HG03575 (cell line): ENCODE measurements at regions not wholly inside any gene's neighbourhood (a gene's known extent, or its start where the extent isn't known, plus 50 kb on each side); places are given as distances from the start of the nearest gene placed in this dataset.
"Not testable (repeated sequence)": the region's sequence is repeated elsewhere in the genome, so short reads cannot be mapped to it uniquely, and the experiment has no call there.

Experiments used
- ATAC-seq: cut with Tn5 transposase; IDR thresholded peaks from one replicate; pipeline ENCODE4 v1.9.1; 2021; ENCODE audit not compliant: unreplicated experiment, insufficient number of reproducible peaks, low FRiP score; ENCODE audit errors: extremely low read depth

- no peak for ATAC-seq
Observed at GRCh38 chr13:50174630-50175029, 159.4 kb downstream of the KCNRG start.

DNA sequence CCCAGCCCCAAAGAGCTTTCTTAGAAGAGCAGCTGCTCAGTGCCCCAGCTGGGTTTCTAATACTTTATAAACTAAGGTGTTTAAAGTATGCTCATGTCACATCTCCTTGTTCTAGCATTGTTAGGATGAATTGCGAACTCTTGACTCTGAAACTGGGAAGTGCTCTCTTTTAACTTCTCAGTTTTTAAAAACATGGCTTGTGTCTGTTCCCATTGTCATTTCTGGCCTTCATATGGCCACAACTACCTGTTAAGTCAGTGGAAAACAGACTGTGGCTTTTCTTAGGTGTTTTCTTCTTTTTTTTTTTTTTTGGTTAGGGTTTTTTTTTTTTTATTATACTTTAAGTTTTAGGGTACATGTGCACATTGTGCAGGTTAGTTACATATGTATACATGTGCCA is 164.7 kb downstream of the KCNRG start:
- ATAC-seq: no peak

GRCh38 chr13:50185769-50186763 is 170.8 kb downstream of the KCNRG start:
- ATAC-seq: not testable (repeated sequence)

- no peak for ATAC-seq
Observed at GRCh38 chr13:50187352-50188029, 172.2 kb downstream of the KCNRG start.

- no peak for ATAC-seq
Observed at GRCh38 chr13:50188696-50189095, 173.5 kb downstream of the KCNRG start.

DNA sequence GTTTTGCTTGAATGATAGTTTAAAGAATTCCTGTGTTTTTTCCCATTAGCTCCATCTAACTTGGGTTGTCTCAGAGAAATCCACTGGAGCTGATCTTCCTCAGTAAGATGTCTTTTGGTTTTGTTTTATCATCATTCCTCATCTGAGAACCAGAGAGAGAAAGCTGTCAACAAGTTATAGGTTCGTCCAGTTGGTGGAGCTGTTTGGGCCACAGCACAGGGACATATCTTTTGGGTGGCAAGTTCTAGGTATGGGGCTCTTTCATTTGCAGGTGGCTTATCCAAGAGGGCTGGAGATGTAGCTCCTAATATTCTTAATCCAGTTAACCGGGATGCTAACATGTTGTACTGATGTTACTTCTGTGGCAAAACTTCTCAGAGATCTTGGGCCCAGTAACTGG is 174.2 kb downstream of the KCNRG start:
- no peak for ATAC-seq

GRCh38 chr13:50191004-50191403 is 175.8 kb downstream of the KCNRG start:
- ATAC-seq: no peak

GRCh38 chr13:50192272-50192813 is 177.1 kb downstream of the KCNRG start:
- ATAC-seq: no peak

- ATAC-seq: no peak
Observed at GRCh38 chr13:50195045-50195444, 179.8 kb downstream of the KCNRG start.

DNA sequence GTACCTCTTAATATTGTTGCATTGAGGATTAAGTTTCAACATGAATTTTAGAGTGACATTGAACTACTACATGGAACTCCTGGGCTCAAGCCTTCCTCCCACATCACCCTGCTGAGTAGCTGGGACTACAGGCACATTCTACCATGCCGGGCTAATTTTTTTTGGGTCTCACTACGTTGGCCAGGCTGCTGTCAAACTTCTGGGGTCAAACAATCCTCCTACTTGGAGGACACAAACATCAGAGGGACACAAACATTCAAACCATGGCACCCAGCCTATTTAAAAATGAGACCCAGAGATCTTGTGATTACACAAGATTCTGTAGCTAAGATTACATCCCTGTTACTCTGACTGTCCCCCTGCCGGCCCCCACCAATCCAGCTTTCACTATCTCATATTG is 180.9 kb downstream of the KCNRG start:
- no peak for ATAC-seq

- no peak for ATAC-seq
Observed at GRCh38 chr13:50197705-50198104, 182.5 kb downstream of the KCNRG start.

DNA sequence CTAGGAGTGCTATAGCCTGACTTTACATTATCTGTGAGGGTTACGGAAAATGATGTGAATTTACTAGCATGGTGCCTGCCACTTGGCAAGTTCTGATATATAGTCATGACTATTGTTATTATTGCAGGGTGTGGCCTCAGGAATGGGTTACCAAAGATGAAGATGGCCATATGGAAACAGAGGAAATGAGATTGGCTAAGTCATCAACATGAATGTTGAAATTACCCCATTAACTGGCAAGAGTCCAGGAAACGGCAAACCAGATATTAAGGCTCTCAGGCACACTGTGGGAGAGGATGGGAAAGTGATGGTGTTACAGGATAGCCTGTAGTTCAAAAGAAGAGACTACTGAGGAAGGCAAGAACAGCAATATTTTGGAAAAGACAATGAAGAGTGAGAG is 183.3 kb downstream of the KCNRG start:
- no peak for ATAC-seq

DNA sequence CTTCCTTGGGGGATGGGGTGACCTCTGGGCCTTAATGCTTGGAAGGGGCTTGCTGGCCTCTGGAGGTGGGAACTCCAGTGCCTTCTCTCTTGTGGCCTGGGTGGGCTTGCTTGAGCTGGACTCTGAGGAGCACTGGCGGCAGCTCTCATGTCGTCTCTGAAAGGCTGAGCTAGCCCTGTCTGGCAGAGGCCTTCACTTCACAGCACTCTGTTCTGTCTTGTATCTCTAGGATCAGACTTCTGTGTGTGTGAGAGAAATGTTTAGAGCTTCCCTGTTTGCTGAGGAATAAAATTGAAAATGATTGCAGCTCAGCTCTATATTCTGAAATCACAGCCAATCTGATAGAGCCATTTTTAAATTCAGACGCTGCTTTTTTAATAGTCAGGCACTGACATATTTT is 185.3 kb downstream of the KCNRG start:
- no peak for ATAC-seq

DNA sequence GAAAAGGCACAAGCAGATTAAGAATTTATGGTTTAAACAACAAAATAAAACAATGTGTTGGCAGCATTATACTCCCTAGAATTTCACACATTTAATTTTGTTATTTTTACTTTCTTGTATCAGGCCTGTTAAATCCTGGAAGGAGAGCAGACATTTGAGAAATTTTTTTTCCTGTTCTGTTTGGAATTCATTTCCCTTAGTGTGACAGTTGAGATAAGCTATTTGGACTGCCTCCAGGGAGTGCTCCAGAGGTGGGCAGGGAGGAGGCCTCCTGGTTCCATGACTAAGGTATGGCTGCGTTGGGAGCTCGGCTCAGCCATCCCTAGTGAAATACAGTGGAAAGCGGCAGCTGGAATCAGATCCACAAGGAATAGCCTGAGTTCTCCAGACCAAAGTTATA is 185.7 kb downstream of the KCNRG start:
- ATAC-seq: no peak

DNA sequence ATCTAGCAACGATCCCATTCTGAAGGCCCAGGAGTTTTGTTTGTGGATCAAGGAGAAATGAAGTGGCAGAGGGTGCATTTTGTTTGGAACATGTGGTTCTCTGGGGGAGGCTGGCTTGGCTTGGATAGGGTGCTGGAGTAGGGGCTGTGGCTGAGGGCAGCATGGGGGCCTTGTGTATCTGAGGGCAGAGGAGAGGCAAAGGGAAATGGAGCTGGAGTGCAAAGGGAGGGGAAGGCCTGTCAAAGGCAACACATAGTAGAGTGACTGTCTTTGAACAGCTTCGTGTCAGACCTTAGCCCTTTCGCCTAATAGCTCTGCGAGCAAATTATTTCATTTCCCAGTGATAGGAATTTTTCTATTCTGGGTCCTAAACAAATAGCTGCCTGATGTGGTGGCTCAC is 187.2 kb downstream of the KCNRG start:
- ATAC-seq: no peak

DNA sequence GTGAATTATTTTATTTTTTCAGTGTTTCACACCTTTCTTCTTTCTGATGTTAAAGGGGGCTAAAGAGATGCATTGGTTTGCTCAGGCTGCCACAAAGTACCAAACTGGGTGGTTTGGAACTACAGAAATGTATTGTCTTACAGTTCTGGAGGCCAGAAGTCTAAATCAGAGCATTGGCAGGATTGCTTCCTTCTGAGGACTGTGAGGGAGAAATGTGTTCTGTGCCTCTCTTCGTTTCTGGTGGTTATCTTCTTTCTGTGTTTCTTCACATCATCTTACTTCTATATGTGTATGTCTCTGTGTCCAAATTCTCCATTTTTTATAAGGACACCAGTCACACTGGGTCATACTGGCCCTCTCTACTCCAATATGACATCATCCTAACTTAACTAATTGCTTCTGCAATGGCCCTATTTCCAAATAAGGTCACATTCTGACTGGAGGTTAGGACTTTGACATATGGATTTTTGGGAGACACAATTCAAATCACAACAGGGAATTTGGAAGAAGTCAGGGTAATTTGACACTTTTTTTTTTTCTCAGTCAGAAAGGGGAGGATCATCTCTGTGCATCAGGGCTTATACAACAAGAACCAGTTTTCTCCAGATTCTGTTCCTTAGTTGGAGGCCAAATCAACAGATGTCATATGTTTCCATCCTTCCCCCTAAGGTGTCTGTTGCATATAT is 188.2 kb downstream of the KCNRG start:
- no peak for ATAC-seq

GRCh38 chr13:50205581-50205980 is 190.3 kb downstream of the KCNRG start:
- no peak for ATAC-seq

GRCh38 chr13:50208826-50209335 is 193.6 kb downstream of the KCNRG start:
- ATAC-seq: no peak

GRCh38 chr13:50209631-50210030 is 194.4 kb downstream of the KCNRG start:
- no peak for ATAC-seq
